ENCODE measurements at regions not wholly inside any gene's neighbourhood (a gene's known extent, or its start where the extent isn't known, plus 50 kb on each side); places are given as distances from the start of the nearest gene placed in this dataset.

DNA sequence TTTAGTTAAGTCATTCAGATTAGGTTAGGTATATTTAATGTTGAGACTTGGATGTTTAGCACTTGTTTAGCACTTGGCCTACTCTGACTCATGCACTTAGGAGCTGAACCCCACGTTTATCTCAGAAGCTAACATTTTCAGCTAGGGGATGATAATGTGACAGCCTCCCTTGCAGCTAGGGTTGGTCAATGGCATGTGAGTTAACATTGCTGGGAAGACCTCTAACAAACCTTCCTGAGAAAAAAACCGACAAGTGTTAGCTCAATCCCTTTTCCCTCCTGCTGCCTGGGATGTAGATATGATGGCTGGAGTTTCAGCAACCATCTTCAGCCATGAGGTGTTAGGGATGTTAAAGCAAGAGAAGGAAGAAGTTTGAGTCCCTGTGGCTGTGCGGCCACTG lies 185.0 kb upstream of the FOXF1 start:
- Histone ChIP-seq H2AFZ (ENCODE audit: low read depth, low read length) (no peak overlapping the region), H3K4me3 (replicated peaks in 1 of 3; ENCODE audit: insufficient read depth in 1 of 3, low read depth in 1 of 3, low read length in 3 of 3) (no peak overlapping the region), H3K27me3 (ENCODE audit: control insufficient read depth in 2 of 2, insufficient read depth in 2 of 2, low read length in 2 of 2) (peaks cover 7 to 11% of the 10 kb centered on the region in 2 experiments), H3K4me2 (ENCODE audit: insufficient read depth, low read length) (no peak overlapping the region), H4K20me1 (replicated peaks; ENCODE audit: control insufficient read depth, extremely low read depth, insufficient read depth, low read length) (no peaks in the 10 kb centered on the region), H3K9me3 (replicated peaks; ENCODE audit: control insufficient read depth, insufficient read depth, low read length) (no peaks in the 10 kb centered on the region), H3K79me2 (ENCODE audit: control insufficient read depth, insufficient read depth, low read length) (no peaks in the 10 kb centered on the region), H3K9me1 (replicated peaks; ENCODE audit: control insufficient read depth, extremely low read depth, insufficient read depth, low read length) (no peaks in the 10 kb centered on the region), H3K27ac (ENCODE audit: insufficient read depth, low read depth, low read length) (no peak overlapping the region), H3K4me1 (ENCODE audit: control insufficient read depth, extremely low read depth, insufficient read depth, low read length) (no peaks in the 10 kb centered on the region), H3K36me3 (ENCODE audit: control insufficient read depth in 2 of 2, extremely low read depth in 1 of 2, insufficient read depth in 2 of 2, low read length in 2 of 2) (no peaks in the 10 kb centered on the region), H3K9ac (replicated peaks; ENCODE audit: extremely low read depth, insufficient read depth, low read length) (no peak overlapping the region)
- DNase-seq (ENCODE audit: low read depth, low spot score): no peak
- TF ChIP-seq POLR2AphosphoS5 (IDR thresholded peaks at IDR 0.05; ENCODE audit: insufficient read depth, low read depth, low read length): no peak
- no peak for TF ChIP-seq GATA2 (IDR thresholded peaks at IDR 0.05; ENCODE audit: insufficient read depth, insufficient read length, low read depth, low read length)
- TF ChIP-seq EZH2 (IDR thresholded peaks at IDR 0.05; ENCODE audit: borderline replicate concordance, low read depth, low read length, severe bottlenecking): no peak
- no peak for TF ChIP-seq FOS (IDR thresholded peaks at IDR 0.05; ENCODE audit: borderline replicate concordance, insufficient read depth, low read length)
- no peak for TF ChIP-seq MYC (IDR thresholded peaks at IDR 0.05; ENCODE audit: low read depth, low read length)
- TF ChIP-seq JUN (IDR thresholded peaks at IDR 0.05; ENCODE audit: borderline replicate concordance, insufficient read depth, insufficient read length, low read depth): no peak
- no peak for TF ChIP-seq POLR2A (IDR thresholded peaks at IDR 0.05; ENCODE audit: low read depth, low read length)
- TF ChIP-seq, protein P1, sequence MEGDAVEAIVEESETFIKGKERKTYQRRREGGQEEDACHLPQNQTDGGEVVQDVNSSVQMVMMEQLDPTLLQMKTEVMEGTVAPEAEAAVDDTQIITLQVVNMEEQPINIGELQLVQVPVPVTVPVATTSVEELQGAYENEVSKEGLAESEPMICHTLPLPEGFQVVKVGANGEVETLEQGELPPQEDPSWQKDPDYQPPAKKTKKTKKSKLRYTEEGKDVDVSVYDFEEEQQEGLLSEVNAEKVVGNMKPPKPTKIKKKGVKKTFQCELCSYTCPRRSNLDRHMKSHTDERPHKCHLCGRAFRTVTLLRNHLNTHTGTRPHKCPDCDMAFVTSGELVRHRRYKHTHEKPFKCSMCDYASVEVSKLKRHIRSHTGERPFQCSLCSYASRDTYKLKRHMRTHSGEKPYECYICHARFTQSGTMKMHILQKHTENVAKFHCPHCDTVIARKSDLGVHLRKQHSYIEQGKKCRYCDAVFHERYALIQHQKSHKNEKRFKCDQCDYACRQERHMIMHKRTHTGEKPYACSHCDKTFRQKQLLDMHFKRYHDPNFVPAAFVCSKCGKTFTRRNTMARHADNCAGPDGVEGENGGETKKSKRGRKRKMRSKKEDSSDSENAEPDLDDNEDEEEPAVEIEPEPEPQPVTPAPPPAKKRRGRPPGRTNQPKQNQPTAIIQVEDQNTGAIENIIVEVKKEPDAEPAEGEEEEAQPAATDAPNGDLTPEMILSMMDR (IDR thresholded peaks at IDR 0.05; ENCODE audit: extremely low read depth in 1 of 2, insufficient read depth in 1 of 2, low read depth in 1 of 2, low read length in 2 of 2): no peak
- TF ChIP-seq, protein P2, sequence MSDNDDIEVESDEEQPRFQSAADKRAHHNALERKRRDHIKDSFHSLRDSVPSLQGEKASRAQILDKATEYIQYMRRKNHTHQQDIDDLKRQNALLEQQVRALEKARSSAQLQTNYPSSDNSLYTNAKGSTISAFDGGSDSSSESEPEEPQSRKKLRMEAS (IDR thresholded peaks at IDR 0.05; ENCODE audit: insufficient read depth, insufficient read length): no peak
- intact Hi-C loops (cut with micrococcal nuclease): no loop called here
- dilution Hi-C loops (cut with MboI; ENCODE audit: extremely low pct_ligation_motif_present, low sequenced_read_pairs): no loop called here
- ChIA-PET CTCF (no interaction called here), POLR2A (no interaction called here)
- no peak for FAIRE-seq
- BruUV-seq (replicated peaks): no TSS peak

Data from endothelial cell of umbilical vein (primary cell).